Ectodermal cell (in vitro differentiated cells): ENCODE measurements at regions not wholly inside any gene's neighbourhood (a gene's known extent, or its start where the extent isn't known, plus 50 kb on each side); places are given as distances from the start of the nearest gene placed in this dataset.
"Not testable (repeated sequence)": the region's sequence is repeated elsewhere in the genome, so short reads cannot be mapped to it uniquely, and the experiment has no call there.

ENCODE experiments used
- H3K27ac ChIP-seq: 2 replicates; pipeline ENCODE4 v1.7.0; 2013; ENCODE audit warnings: mild to moderate bottlenecking, low read depth, low read length; ENCODE audit not compliant: insufficient read depth, poor library complexity, severe bottlenecking
- H3K27me3 ChIP-seq: 2 replicates; pipeline ENCODE4 v1.7.0; 2013; ENCODE audit warnings: mild to moderate bottlenecking, low read length; ENCODE audit not compliant: insufficient read depth, control insufficient read depth, poor library complexity, severe bottlenecking
- H3K36me3 ChIP-seq: one replicate; pipeline ENCODE4 v1.7.0; 2013; ENCODE audit warnings: low read length; ENCODE audit not compliant: control insufficient read depth, insufficient read depth
- H3K4me1 ChIP-seq: one replicate; pipeline ENCODE4 v1.7.0; 2013; ENCODE audit warnings: low read length; ENCODE audit not compliant: control insufficient read depth, insufficient read depth
- H3K4me3 ChIP-seq: 2 replicates; pipeline ENCODE4 v1.7.0; 2013; ENCODE audit warnings: low read depth, low read length, control low read depth; ENCODE audit not compliant: insufficient read depth
- H3K9me3 ChIP-seq: 2 replicates; pipeline ENCODE4 v1.7.0; 2013; ENCODE audit warnings: mild to moderate bottlenecking, low read length, moderate library complexity; ENCODE audit not compliant: control insufficient read depth
- WGBS, 2 experiments: methylation state at CpG; one replicate each; pipeline ENCODE4 v1.1.7; 2013; ENCODE audit warnings: missing lambda C conversion rate in 2 of 2; 5-methylcytosine and 5-hydroxymethylcytosine counted together

DNA sequence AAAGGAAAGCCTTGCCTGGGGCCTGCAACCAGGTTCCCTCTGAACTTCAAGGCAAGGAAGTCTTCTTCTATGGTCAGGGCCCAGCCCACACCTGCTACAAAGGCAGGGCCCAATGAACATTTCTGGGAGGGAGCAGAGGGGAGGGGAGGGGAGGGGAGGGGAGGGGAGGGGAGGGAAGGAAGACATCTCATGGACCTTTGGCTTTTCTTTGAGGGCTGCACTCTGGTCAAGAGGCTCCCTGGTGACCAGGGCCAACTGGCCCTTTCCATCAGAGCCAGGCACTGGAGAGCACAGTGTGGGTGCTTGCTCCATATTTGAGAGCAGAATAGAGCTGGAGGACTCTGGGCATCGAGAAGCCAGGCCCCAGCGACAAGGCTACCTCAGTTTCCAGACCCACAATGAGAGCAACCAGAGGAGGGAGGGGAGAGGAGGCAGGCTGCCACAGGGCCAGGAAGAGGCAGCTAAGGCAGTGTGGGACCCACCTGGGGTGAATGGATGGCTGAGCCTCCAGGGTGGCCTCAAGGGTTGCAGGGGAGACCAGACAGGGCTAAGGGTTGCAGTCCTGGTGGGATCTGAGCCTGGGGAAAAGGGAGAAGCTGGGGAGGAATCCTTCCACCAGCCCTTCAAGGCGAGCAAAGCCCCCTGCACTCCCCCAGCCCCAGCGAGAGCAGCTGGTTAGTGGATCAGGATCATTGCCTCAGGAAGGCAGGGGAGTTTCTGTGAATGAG is 84.8 kb downstream of the MRPL14 start:
- H3K4me1 ChIP-seq = peaks cover 32% of the 10 kb centered on the region
- H3K27ac ChIP-seq = no peak overlapping the region
- H3K36me3 ChIP-seq = no peaks in the 10 kb centered on the region
- WGBS, 2 experiments = 80 to 88% methylated on average over 4 of the region's 4 CpGs
- H3K9me3 ChIP-seq = no peaks in the 10 kb centered on the region
- H3K4me3 ChIP-seq = no peak overlapping the region
- H3K27me3 ChIP-seq = no peaks in the 10 kb centered on the region

DNA sequence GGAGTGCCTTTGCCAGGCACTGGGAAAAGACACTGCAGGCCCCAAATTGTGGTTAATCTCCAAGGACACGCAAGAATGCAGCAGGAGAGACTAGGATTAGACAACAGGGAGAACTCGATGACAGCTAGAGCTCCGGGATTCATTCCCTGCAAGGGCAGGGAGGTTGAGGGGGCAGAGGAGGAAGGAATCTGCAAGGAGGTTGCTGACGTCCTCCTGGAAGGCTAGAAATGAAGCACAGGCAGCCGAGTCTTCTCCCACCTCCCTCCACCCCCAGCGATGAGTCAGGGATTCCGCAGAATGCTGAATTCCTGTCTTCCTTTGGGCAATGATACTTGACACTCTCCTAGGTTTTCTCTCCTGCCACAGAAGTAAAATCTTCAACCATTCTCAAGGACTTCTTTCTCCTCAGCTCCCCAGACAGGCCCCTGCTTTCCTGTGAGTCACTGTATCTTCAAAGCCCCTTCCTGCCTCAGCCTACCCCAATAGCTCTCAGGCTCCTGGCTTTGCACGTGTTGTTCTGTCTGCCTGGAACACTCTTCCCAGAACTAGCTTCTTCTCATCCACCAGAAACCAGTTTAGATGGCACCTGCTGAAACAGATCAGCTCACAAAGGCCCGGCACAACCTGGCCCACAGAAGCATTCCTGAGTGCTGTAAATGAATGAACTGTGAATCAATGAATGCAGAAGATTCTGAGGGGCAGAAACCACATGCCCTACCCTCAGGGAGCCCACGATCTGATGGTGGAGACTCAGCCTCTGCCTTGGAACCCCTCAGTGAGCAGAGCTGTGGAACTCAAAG is 85.6 kb downstream of the MRPL14 start:
- Histone ChIP-seq H3K4me3 (no peak overlapping the region), H3K4me1 (peaks cover 32% of the 10 kb centered on the region), H3K36me3 (no peaks in the 10 kb centered on the region), H3K27me3 (no peaks in the 10 kb centered on the region), H3K27ac (no peak overlapping the region), H3K9me3 (no peaks in the 10 kb centered on the region)
- WGBS, 2 experiments = 61 to 62% methylated on average over 10 of the region's 10 CpGs

DNA sequence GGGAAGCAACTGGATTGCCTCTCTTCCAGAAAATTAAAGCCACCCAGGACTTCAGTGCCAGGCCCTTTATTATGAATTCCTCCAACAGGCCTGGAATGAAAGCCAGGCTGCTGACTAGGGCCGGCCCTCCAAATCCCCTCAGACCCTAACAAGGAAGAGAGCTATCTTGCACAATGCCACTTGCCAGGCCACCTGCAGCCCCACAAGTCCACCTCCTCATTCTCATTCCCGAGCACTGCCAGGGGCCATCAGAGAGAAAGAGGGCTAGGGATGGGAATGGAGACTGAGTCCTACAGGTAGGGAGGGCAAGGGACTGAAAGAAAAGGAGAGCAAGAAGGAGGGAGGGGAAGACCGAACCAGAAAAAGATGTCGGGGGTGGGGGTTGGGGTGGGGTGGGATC is 86.5 kb downstream of the MRPL14 start:
- H3K27ac ChIP-seq = no peak overlapping the region
- no peaks in the 10 kb centered on the region for H3K36me3 ChIP-seq
- peaks cover 32% of the 10 kb centered on the region for H3K4me1 ChIP-seq
- WGBS, 2 experiments = 69 to 73% methylated on average over 4 of the region's 4 CpGs
- H3K9me3 ChIP-seq = no peaks in the 10 kb centered on the region
- H3K4me3 ChIP-seq = no peak overlapping the region
- H3K27me3 ChIP-seq = no peaks in the 10 kb centered on the region

DNA sequence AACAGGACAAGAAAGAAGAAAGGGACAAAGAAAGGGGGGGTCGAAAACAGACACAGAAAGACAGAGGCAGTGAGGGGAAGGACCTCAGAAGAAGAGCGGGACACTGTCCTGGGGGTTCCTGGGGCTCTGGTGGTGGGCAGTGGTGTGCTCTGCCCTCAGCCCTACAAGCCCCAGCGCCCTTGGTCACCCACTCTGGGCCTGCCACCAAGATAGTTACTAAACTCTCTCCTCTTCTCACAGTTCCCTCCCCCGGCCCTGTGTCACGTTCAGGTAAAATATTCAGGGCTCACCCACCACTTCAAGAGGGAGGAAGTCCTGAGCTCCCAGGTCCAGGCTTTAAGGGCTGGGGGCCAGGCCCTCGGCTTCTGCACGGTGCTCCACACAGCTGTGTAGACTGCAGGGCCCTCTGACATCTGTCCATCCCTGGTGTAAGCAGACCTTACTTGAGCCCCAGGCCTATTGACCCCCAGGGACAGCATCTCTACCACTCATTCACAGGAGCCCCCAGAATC is 87.4 kb downstream of the MRPL14 start:
- H3K9me3 ChIP-seq = no peaks in the 10 kb centered on the region
- no peaks in the 10 kb centered on the region for H3K27me3 ChIP-seq
- peaks cover 32% of the 10 kb centered on the region for H3K4me1 ChIP-seq
- WGBS, 2 experiments = 79 to 88% methylated on average over 7 of the region's 7 CpGs
- H3K36me3 ChIP-seq = no peaks in the 10 kb centered on the region
- H3K4me3 ChIP-seq = no peak overlapping the region
- no peak overlapping the region for H3K27ac ChIP-seq

DNA sequence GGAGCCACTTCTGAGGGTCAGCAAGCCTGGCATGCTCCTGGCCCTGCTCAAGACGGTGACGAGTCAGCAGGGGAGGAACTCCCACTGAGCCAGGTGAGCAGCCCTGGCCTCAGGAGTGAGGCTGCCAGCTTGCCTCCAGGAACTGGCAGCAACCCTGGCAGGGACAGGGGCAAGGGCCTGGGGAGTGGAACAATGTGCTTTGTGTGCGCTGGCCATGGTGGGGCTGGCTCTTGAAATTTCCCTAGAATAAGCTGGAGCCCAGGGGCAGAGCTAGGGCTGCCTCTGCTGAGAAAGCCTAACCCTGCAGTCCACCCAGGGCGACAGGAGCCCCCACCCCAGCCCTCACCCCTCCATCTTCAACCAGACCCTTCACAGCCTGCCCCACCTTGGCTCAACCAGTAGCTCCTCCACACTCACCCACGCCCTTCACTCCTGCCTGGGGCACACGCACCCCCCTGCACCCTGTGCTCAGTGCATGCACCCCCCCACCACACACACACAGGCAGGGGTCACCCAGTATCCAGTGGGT is 88.0 kb downstream of the MRPL14 start:
- Histone ChIP-seq H3K27me3 (no peaks in the 10 kb centered on the region), H3K9me3 (no peaks in the 10 kb centered on the region), H3K27ac (no peak overlapping the region), H3K4me1 (peaks cover 32% of the 10 kb centered on the region), H3K36me3 (no peaks in the 10 kb centered on the region), H3K4me3 (no peak overlapping the region)
- WGBS, 2 experiments = 88 to 91% methylated on average over 5 to 6 of the region's 6 CpGs

DNA sequence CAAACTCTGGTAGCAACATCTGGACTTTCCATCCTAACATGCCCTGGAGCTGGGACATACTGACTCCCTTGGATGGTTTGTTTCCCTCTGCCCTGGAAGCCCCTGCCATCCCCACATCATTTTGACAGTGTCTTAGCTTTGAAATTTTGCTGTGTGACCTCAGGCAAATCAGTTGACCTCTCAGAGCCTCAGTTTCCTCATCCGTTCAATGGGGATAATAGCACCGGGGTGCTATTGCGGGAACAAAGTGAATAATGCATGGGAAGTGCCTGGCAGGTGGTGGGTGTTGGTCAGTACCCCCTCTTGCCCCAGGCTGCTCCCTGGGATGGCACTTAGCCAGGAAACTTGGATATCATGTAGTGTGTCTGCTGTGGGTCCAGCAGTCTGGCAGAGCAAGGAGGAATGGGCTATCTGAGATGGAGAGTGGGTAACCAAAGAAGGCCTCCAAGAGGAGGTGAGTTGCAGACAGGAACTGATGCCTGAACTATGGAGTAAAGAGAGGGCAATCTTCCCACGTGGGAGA is 88.6 kb downstream of the MRPL14 start:
- Histone ChIP-seq H3K27ac (no peak overlapping the region), H3K4me1 (peaks cover 27% of the 10 kb centered on the region), H3K4me3 (no peak overlapping the region), H3K36me3 (no peaks in the 10 kb centered on the region), H3K27me3 (no peaks in the 10 kb centered on the region), H3K9me3 (no peaks in the 10 kb centered on the region)
- 89 to 93% methylated on average over 4 of the region's 4 CpGs for WGBS, 2 experiments

DNA sequence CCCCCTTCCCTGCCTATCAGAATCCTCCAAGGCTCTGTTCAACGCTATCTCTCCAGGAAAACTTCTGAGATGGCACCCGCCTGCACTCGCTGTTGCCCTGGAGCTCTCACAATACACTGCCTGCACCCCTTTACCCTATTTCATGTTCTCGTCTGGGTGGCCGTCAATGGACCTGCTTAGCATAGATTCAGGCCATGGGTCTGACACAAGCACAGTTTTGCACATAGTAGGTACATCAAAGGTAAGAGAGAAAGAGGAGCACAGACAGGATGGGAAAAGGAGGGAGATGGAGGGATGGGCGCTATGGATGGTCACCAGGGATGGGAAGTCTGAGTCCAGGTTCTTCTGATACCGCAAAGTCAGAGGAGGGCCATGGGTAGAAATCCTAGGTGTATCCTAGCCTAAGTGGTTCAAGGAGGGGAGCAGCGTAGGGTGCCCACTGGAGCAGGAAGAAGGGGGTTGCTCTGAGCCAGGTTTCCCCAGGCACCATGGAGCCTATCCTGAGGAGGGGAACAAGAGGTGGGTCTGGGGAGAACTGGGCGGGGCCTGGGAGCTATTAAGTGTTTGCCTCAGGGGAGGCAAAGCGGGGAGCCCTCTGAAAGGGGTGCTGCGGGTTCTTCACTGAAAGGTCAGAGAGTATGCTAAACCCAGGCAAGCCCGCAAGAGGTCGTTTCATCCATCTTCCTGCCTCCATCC is 89.3 kb downstream of the MRPL14 start:
- Histone ChIP-seq H3K27me3 (no peaks in the 10 kb centered on the region), H3K9me3 (no peaks in the 10 kb centered on the region), H3K4me3 (no peak overlapping the region), H3K4me1 (peaks cover 21% of the 10 kb centered on the region), H3K36me3 (no peaks in the 10 kb centered on the region), H3K27ac (no peak overlapping the region)
- 94% methylated on average over 13 of the region's 13 CpGs for WGBS, 2 experiments

DNA sequence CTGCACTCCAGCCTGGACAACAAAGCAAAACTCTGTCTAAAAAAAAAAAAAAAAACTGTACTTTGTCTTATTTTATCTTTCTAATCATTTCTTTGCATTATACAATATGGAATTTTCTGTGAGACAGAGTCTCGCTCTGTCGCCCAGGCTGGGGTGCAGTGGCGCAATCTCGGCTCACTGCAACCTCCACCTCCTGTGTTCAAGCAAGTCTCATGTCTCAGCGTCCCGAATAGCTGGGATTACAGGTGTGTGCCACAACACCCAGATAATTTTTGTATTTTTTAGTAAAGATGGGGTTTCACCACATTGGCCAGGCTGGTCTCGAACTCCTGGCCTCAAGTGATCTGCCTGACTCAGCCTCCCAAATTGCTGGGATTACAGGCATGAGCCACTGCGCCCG is 90.0 kb downstream of the MRPL14 start:
- H3K36me3 ChIP-seq, H3K27me3 ChIP-seq, H3K4me3 ChIP-seq, H3K9me3 ChIP-seq, H3K27ac ChIP-seq: not testable (repeated sequence)
- WGBS, 2 experiments = 92 to 96% methylated on average over 9 of the region's 9 CpGs
- peaks cover 14% of the 10 kb centered on the region for H3K4me1 ChIP-seq

DNA sequence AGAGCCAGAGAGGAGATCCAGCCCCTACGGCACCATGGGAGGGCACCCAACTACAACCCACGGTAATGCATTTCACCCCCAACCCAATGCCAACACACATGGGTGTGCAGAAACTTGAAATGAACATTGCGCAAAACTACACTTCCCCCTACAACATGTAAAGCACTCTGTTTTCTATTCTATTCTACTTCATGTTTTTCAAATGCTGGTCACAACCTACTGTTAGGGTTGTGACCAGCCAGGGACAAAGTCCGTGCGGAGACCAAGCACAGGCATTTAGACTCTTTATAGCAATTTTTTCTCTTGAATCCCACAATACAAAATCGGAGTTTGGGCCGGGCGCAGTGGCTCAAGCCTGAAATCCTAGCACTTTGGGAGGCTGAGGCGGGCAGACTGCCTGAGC is 90.6 kb downstream of the MRPL14 start:
- H3K27ac ChIP-seq = no peak overlapping the region
- no peaks in the 10 kb centered on the region for H3K27me3 ChIP-seq
- no peaks in the 10 kb centered on the region for H3K9me3 ChIP-seq
- H3K4me1 ChIP-seq = peaks cover 11% of the 10 kb centered on the region
- H3K36me3 ChIP-seq = no peaks in the 10 kb centered on the region
- no peak overlapping the region for H3K4me3 ChIP-seq
- WGBS, 2 experiments = 93 to 95% methylated on average over 9 of the region's 9 CpGs
